Heart right ventricle (tissue), 16 donors: ENCODE measurements at regions not wholly inside any gene's neighbourhood (a gene's known extent, or its start where the extent isn't known, plus 50 kb on each side); places are given as distances from the start of the nearest gene placed in this dataset.

Source experiments
- ATAC-seq, 8 donors: fragments of 200-7000 bp; cut with Tn5 transposase; one replicate each; pipeline ENCODE4 v1.9.1; 2020; ENCODE audit warnings: mild to moderate bottlenecking in 8 of 8, moderate library complexity in 8 of 8, moderate number of reproducible peaks in 1 of 8
- DNase-seq, 2 donors: peaks; one replicate each; pipeline ENCODE4 v3.0.0-alpha.2; 2020
- H3K27ac ChIP-seq, 10 donors: fragments of 200-600 bp; sonication (generic) in 2 of 10; one replicate each; pipeline versions ENCODE4 v1.5.0 to v1.8.0; 2020 to 2022; ENCODE audit warnings: mild to moderate bottlenecking in 3 of 10
- H3K27me3 ChIP-seq, 7 donors: fragments of 200-600 bp; one replicate each; pipeline ENCODE4 v1.8.0; 2021 to 2022; ENCODE audit warnings: mild to moderate bottlenecking in 2 of 7
- H3K36me3 ChIP-seq, 9 donors: fragments of 200-600 bp; sonication (generic) in 1 of 9; one replicate each; pipeline versions ENCODE4 v1.5.0 to v1.8.0; 2020 to 2022; ENCODE audit warnings: mild to moderate bottlenecking in 2 of 9
- H3K4me1 ChIP-seq, 9 donors: fragments of 200-600 bp; sonication (generic) in 1 of 9; one replicate each; pipeline versions ENCODE4 v1.5.0 to v1.8.0; 2020 to 2022; ENCODE audit warnings: mild to moderate bottlenecking in 4 of 9
- H3K4me3 ChIP-seq, 10 donors: fragments of 200-600 bp; sonication (generic) in 2 of 10; one replicate each; pipeline versions ENCODE4 v1.5.0 to v1.8.0; 2020 to 2022; ENCODE audit warnings: mild to moderate bottlenecking in 7 of 10, moderate library complexity in 2 of 10
- H3K9me3 ChIP-seq, 11 donors: fragments of 200-600 bp in 10 of 11; sonication (generic) in 2 of 11; one replicate each; pipeline versions ENCODE4 v1.5.0 to v1.8.0; 2013 to 2022; ENCODE audit warnings: mild to moderate bottlenecking in 2 of 11, control low read depth in 1 of 11, moderate library complexity in 1 of 11
- CTCF ChIP-seq, 9 donors: fragments of 200-600 bp; sonication (generic) in 2 of 9; IDR thresholded peaks; one replicate each; pipeline versions ENCODE4 v1.5.0 to v1.8.0; 2021 to 2022; ENCODE audit warnings: antibody characterized with exemption in 9 of 9, mild to moderate bottlenecking in 5 of 9, moderate library complexity in 1 of 9
- WGBS, 2 donors: extraction: QIAGEN DNeasy Blood & Tissue Kit; methylation state at CpG; one replicate each; pipeline ENCODE4 v1.1.7; 2013; ENCODE audit warnings: inconsistent platforms in 1 of 2; 5-methylcytosine and 5-hydroxymethylcytosine counted together
- intact Hi-C, 10 donors: fragments of 100-400 bp; cut with DNase I; formaldehyde crosslinking; loops; one replicate each; pipeline versions ENCODE4 v1.11.1 to v1.14.2; 2022
- donor health status: Arrhythmogenic right ventricular cardiomyopathy.
- donor health status: ischemic (EF 13 %, LVEDD 7.1; RV severe dilation, severe dysfunction).
- donor health status: healthy with polysubstance abuse.
- donor health status: DM: no; HTN: yes; CAD: no.
- donor health status: DM: no; HTN: no; CAD: no.
- donor health status: ischemic (EF 25% LVEDD 6.9; RV normal size, moderate dysfunction).
- donor health status: ischemic (EF 25% LVEDD 5.7; RV mildly dilated, moderate dysfunction).
- donor health status: healthy.
- donor health status: DM: yes; HTN: yes; CAD: no.
- donor health status: Ischemic cardiomyopathy.
- donor health status: ischemic (EF 35%, LVEDD 5.7; RV mildly dilated, moderate dysfunction).
- donor health status: nonischemic (EF 11% LVEDD 7.7; RV severe dilation, severe dysfunction).
- donor health status: DM: yes; HTN: yes; CAD: no.
- donor health status: PGD.
- donor health status: ischemic (EF 29% LVEDD 5.4; RV normal size, mild dysfunction).
- donor health status: nonischemic (EF 23%, LVEDD 6.1; RV moderate dilation, normal function).

DNA sequence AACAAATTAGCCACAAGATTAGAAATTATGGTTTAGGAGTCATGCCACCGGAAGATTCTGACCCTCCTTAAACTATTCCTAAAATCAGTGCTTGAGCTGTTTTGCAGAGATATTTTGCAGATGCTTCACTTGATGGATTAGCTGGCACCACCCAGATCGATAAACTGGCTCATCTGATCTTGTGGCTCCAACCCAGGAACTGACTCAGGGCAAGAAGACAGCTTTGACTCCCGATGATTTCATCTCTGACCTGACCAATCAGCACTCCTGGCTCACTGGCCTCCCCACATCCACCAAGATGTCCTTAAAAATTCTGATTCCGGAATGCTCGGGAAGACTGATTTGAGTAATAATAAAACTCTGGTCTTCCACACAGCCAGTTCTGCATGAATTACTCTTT lies 221.6 kb downstream of the RHOU start:
- 90 to 92% methylated on average over 5 of the region's 5 CpGs for WGBS, 2 donors
- no peak for DNase-seq
- no peak overlapping the region for H3K4me3 ChIP-seq
- no peak for TF ChIP-seq CTCF (IDR thresholded peaks at IDR 0.05)
- no peaks in the 10 kb centered on the region for H3K27me3 ChIP-seq
- H3K36me3 ChIP-seq = no peaks in the 10 kb centered on the region
- intact Hi-C loops = no loop called here
- H3K27ac ChIP-seq = no peak overlapping the region
- H3K4me1 ChIP-seq = peaks cover 0 to 11% (median 0%) of the 10 kb centered on the region in 9 donors
- peaks cover 0 to 9% (median 0%) of the 10 kb centered on the region in 11 donors for H3K9me3 ChIP-seq
- no peak for ATAC-seq

DNA sequence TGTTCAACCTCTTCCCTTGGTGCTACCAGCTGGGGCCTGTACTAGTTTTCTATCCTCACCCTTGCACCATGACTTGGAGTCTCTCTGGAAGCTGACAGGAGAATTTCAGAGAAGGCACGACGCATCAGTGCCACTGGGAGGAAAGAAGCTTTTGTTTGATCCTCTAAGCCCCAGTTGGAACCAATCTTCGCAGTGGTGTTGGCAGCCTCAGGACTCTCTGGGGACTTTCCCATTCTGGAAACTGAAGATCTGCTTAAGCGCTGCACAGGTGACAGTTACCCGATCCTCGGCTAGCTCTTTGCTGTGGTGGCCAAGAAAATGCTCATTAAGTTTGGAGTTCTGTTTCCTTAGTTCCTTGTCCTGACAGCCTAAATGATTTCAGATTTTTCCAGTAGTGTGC lies 222.3 kb downstream of the RHOU start:
- no peaks in the 10 kb centered on the region for H3K27me3 ChIP-seq
- H3K27ac ChIP-seq = no peak overlapping the region
- no peak for ATAC-seq
- intact Hi-C loops = no loop called here
- 79 to 82% methylated on average over 6 of the region's 6 CpGs for WGBS, 2 donors
- peaks cover 0 to 9% (median 0%) of the 10 kb centered on the region in 11 donors for H3K9me3 ChIP-seq
- H3K4me3 ChIP-seq = no peak overlapping the region
- H3K4me1 ChIP-seq = peaks cover 0 to 11% (median 0%) of the 10 kb centered on the region in 9 donors
- no peaks in the 10 kb centered on the region for H3K36me3 ChIP-seq
- DNase-seq = no peak
- no peak for TF ChIP-seq CTCF (IDR thresholded peaks at IDR 0.05)

- intact Hi-C loops = no loop called here
- ATAC-seq (no peak), DNase-seq (no peak)
- Histone ChIP-seq H3K27ac (no peak overlapping the region), H3K4me1 (peaks cover 0 to 11% (median 0%) of the 10 kb centered on the region in 9 donors), H3K36me3 (no peaks in the 10 kb centered on the region), H3K4me3 (no peak overlapping the region), H3K27me3 (no peaks in the 10 kb centered on the region), H3K9me3 (peaks cover 0 to 9% (median 0%) of the 10 kb centered on the region in 11 donors)
- 88 to 94% methylated on average over 4 of the region's 4 CpGs for WGBS, 2 donors
- TF ChIP-seq CTCF (IDR thresholded peaks at IDR 0.05) = no peak
Observed at GRCh38 chr1:228958121-228958520, 222.8 kb downstream of the RHOU start.

DNA sequence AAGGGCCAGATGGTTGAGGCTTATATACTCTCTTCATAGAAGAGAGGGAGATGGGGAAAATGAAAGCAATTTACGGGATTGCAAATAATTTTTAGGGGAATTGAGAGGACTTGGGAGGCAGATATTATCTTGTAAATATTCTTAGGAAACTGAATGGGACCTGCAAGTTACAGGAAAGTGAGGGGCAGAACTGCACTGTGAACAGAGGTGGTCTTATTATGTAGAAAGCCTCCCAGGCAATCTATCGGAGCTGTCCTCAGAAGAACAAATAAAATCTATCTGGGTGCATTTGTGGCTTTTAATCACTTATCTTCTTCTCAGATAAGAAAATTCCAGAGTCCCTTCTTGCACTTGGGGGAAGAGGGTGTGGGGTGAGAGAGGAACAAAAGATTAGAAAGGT lies 223.5 kb downstream of the RHOU start:
- DNase-seq (no peak), ATAC-seq (no peak)
- H3K27ac ChIP-seq = no peak overlapping the region
- 85 to 94% methylated on average over 2 of the region's 2 CpGs for WGBS, 2 donors
- H3K4me1 ChIP-seq = peaks cover 0 to 11% (median 4%) of the 10 kb centered on the region in 9 donors
- intact Hi-C loops = no loop called here
- H3K36me3 ChIP-seq = no peaks in the 10 kb centered on the region
- no peaks in the 10 kb centered on the region for H3K27me3 ChIP-seq
- H3K9me3 ChIP-seq = peaks cover 0 to 9% (median 0%) of the 10 kb centered on the region in 11 donors
- no peak for TF ChIP-seq CTCF (IDR thresholded peaks at IDR 0.05)
- no peak overlapping the region for H3K4me3 ChIP-seq
